Kidney (tissue), 10 donors: ENCODE measurements at regions not wholly inside any gene's neighbourhood (a gene's known extent, or its start where the extent isn't known, plus 50 kb on each side); places are given as distances from the start of the nearest gene placed in this dataset.
"Not testable (repeated sequence)": the region's sequence is repeated elsewhere in the genome, so short reads cannot be mapped to it uniquely, and the experiment has no call there.

Source experiments
- DNase-seq, 5 donors: peaks; one replicate each; pipeline ENCODE4 v3.0.0-alpha.2; 2013 to 2020
- FAIRE-seq: peaks from 2 replicates; lab custom pipeline; 2012; peaks lifted over from hg19 to GRCh38; lab: Jason Lieb, UNC
- H3K27ac ChIP-seq, 2 donors: one replicate each; pipeline ENCODE4 v1.7.0; 2013; ENCODE audit warnings: low read depth in 2 of 2, low read length in 2 of 2, inconsistent platforms in 1 of 2
- H3K27me3 ChIP-seq: one replicate; pipeline ENCODE4 v1.7.1; 2013; ENCODE audit warnings: low read length, inconsistent platforms; ENCODE audit not compliant: control insufficient read depth, insufficient read depth
- H3K36me3 ChIP-seq, 3 donors: one replicate each; pipeline versions ENCODE4 v1.7.0 to v1.7.1; 2013; ENCODE audit warnings: low read length in 3 of 3, control low read depth in 1 of 3, inconsistent platforms in 1 of 3; ENCODE audit not compliant: insufficient read depth in 3 of 3, control insufficient read depth in 2 of 3
- H3K4me1 ChIP-seq, 3 donors: one replicate each; pipeline versions ENCODE4 v1.7.0 to v1.7.1; 2013; ENCODE audit warnings: low read length in 3 of 3, inconsistent platforms in 1 of 3, low read depth in 1 of 3; ENCODE audit not compliant: control insufficient read depth in 2 of 3, insufficient read depth in 2 of 3
- H3K4me3 ChIP-seq, 3 donors: one replicate each; pipeline versions ENCODE4 v1.7.0 to v1.8.1; 2013; ENCODE audit warnings: low read length in 3 of 3, control low read depth in 1 of 3, inconsistent platforms in 1 of 3
- H3K9ac ChIP-seq, 3 donors: one replicate each; pipeline versions ENCODE4 v1.7.0 to v1.7.1; 2013; ENCODE audit warnings: low read length in 3 of 3, control low read depth in 1 of 3, inconsistent platforms in 1 of 3
- H3K9me3 ChIP-seq, 3 donors: one replicate each; pipeline versions ENCODE4 v1.7.0 to v1.7.1; 2013; ENCODE audit warnings: low read length in 3 of 3, control low read depth in 1 of 3, inconsistent platforms in 1 of 3; ENCODE audit not compliant: control insufficient read depth in 2 of 3, insufficient read depth in 1 of 3
- intact Hi-C: fragments of 100-400 bp; cut with DNase I; formaldehyde crosslinking; loops from one replicate; pipeline ENCODE4 v1.11.1; 2022
- donor health status: control.
- donor health status: control.
- donor health status: DM: yes; HTN: yes; CAD: no.
- donor health status: Normal renal cell carcinoma (clear cell type).

- H3K9ac ChIP-seq, DNase-seq, H3K36me3 ChIP-seq, intact Hi-C loops, H3K27me3 ChIP-seq, H3K4me1 ChIP-seq, H3K27ac ChIP-seq, FAIRE-seq, H3K4me3 ChIP-seq, H3K9me3 ChIP-seq: not testable (repeated sequence)
Observed at GRCh38 chr9:39632071-39632470, 276.6 kb downstream of the SPATA31A1 start.

GRCh38 chr9:39649029-39649428 lies 293.6 kb downstream of the SPATA31A1 start:
- H3K27me3 ChIP-seq, FAIRE-seq, H3K27ac ChIP-seq, H3K4me1 ChIP-seq, intact Hi-C loops, H3K9ac ChIP-seq, H3K4me3 ChIP-seq, DNase-seq, H3K36me3 ChIP-seq, H3K9me3 ChIP-seq: not testable (repeated sequence)

GRCh38 chr9:39656960-39657603 lies 301.6 kb downstream of the SPATA31A1 start:
- H3K4me1 ChIP-seq, DNase-seq, FAIRE-seq, intact Hi-C loops, H3K9ac ChIP-seq, H3K27me3 ChIP-seq, H3K4me3 ChIP-seq, H3K36me3 ChIP-seq, H3K9me3 ChIP-seq, H3K27ac ChIP-seq: not testable (repeated sequence)

- H3K9ac ChIP-seq, H3K36me3 ChIP-seq, intact Hi-C loops, H3K27ac ChIP-seq, H3K4me1 ChIP-seq, H3K9me3 ChIP-seq, H3K4me3 ChIP-seq, H3K27me3 ChIP-seq, DNase-seq, FAIRE-seq: not testable (repeated sequence)
Observed at GRCh38 chr9:39663020-39663419, 307.6 kb downstream of the SPATA31A1 start.

GRCh38 chr9:39663713-39664112 lies 308.2 kb downstream of the SPATA31A1 start:
- intact Hi-C loops, DNase-seq, H3K27me3 ChIP-seq, H3K9ac ChIP-seq, H3K27ac ChIP-seq, H3K9me3 ChIP-seq, FAIRE-seq, H3K4me3 ChIP-seq, H3K36me3 ChIP-seq, H3K4me1 ChIP-seq: not testable (repeated sequence)

- H3K4me3 ChIP-seq, H3K4me1 ChIP-seq, H3K27me3 ChIP-seq, H3K36me3 ChIP-seq, intact Hi-C loops, H3K9me3 ChIP-seq, H3K9ac ChIP-seq, H3K27ac ChIP-seq, FAIRE-seq, DNase-seq: not testable (repeated sequence)
Observed at GRCh38 chr9:39665020-39665419, 309.6 kb downstream of the SPATA31A1 start.

- H3K27ac ChIP-seq, H3K9ac ChIP-seq, FAIRE-seq, H3K36me3 ChIP-seq, H3K4me1 ChIP-seq, H3K9me3 ChIP-seq, H3K27me3 ChIP-seq, intact Hi-C loops, H3K4me3 ChIP-seq, DNase-seq: not testable (repeated sequence)
Observed at GRCh38 chr9:39674437-39675210, 319.2 kb downstream of the SPATA31A1 start.

- H3K4me1 ChIP-seq, H3K27ac ChIP-seq, H3K36me3 ChIP-seq, H3K9me3 ChIP-seq, FAIRE-seq, DNase-seq, H3K27me3 ChIP-seq, H3K9ac ChIP-seq, intact Hi-C loops, H3K4me3 ChIP-seq: not testable (repeated sequence)
Observed at GRCh38 chr9:39675211-39675553, 319.7 kb downstream of the SPATA31A1 start.
